ENCODE measurements at regions not wholly inside any gene's neighbourhood (a gene's known extent, or its start where the extent isn't known, plus 50 kb on each side); places are given as distances from the start of the nearest gene placed in this dataset.

- DNase-seq: no peak
Observed at GRCh38 chr4:136855886-136856285, 676.4 kb downstream of the PCDH18 start.

- DNase-seq: no peak
Observed at GRCh38 chr4:136850446-136850845, 681.8 kb downstream of the PCDH18 start.

- no peak for DNase-seq
Observed at GRCh38 chr4:136847881-136848621, 684.2 kb downstream of the PCDH18 start.

GRCh38 chr4:136841526-136841925, 690.8 kb downstream of the PCDH18 start:
- no peak for DNase-seq

DNA sequence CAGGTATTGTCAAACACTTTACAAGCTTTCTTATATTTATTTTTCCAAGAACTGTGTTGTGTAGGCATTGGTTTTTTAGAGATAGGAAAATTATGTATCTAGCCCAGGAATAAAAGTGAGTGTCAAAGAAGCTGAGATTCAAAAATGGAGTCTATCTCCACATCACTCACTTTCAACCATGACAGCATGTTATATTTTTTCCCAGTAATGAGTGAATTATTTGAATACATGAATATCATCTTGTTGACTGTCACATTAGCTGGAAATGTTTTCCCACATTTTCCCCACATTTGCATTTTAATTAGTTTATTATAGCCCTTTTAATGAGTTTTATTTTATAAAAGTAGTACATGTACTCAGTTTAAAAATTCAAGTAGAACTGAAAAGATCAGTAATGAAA, 693.7 kb downstream of the PCDH18 start:
- DNase-seq: no peak

GRCh38 chr4:136831553-136831952, 700.7 kb downstream of the PCDH18 start:
- DNase-seq: no peak

DNA sequence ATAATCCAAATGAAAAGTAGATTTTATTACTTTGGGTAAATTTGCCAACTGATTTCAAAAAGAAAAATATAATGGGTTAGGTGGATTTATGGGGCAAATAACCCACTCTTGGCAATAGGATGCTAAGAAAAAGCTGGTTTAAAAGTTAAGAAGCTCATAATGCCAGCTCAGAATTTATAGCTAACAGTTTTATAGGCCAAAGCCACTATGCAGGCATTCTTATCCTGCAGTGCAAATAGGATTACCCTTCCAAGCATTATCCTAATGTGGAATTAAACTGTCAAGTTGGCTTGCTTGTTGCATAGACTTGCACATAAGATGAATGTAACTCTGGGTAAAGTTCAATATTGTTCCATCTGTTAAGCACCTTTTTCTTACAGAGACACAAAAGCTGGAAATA, 703.0 kb downstream of the PCDH18 start:
- DNase-seq: no peak

- no peak for DNase-seq
Observed at GRCh38 chr4:136823020-136823419, 709.3 kb downstream of the PCDH18 start.

GRCh38 chr4:136818811-136819330, 713.4 kb downstream of the PCDH18 start:
- no peak for DNase-seq

GRCh38 chr4:136812100-136812880, 720.0 kb downstream of the PCDH18 start:
- no peak for DNase-seq

DNA sequence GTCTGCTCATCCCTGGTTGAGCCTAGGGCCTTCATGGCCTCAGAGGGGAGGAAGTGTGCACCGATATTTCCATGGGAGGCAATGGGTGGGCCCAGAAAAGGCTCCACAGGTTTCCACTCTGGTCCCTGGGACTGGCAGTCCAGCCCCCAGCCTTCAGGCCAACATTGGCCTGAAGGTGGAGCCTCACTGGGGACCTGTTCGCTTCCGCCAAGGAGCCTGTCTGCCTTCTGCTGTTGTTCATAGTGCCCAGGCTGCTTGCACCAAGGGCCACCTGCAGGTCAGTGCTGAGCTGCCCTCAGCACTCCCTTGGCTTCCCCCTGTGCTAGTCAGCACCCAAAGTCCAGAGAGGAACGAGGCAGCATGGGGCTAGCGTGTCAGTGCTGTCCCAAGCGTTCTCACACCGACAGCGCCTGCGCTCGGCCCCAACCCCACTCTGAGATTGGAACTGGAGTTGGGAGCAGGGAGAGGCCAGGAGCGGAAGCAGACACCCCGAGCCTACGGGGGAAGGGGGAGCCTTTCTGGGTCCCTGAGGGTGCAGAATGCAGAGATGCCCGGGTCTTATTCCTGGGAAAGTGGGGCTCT, 720.7 kb downstream of the PCDH18 start:
- DNase-seq: no peak

- DNase-seq: no peak
Observed at GRCh38 chr4:136810626-136811025, 721.7 kb downstream of the PCDH18 start.

DNA sequence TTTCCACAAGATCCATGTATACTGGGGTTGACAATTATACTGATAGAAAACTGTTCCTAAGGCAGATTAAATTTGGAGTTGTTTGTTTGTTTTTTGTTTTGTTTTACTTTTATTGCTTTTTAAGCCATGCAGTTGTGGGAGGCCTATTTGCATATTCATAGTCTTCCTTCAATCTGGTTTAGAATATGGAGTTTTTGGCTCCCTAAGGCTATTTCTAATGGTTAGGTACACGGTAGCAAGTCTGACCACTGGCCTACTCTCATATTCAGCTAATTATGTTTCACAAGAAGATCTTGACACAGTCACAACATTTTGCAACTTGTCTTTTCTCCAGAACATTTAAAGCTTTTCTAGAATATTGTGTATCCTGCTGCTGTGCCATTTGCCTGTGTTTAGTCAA, 725.5 kb downstream of the PCDH18 start:
- DNase-seq: no peak

GRCh38 chr4:136805617-136806016, 726.7 kb downstream of the PCDH18 start:
- DNase-seq: no peak

- DNase-seq: no peak
Observed at GRCh38 chr4:136803433-136803832, 728.9 kb downstream of the PCDH18 start.

GRCh38 chr4:136800248-136800647, 732.0 kb downstream of the PCDH18 start:
- no peak for DNase-seq

DNA sequence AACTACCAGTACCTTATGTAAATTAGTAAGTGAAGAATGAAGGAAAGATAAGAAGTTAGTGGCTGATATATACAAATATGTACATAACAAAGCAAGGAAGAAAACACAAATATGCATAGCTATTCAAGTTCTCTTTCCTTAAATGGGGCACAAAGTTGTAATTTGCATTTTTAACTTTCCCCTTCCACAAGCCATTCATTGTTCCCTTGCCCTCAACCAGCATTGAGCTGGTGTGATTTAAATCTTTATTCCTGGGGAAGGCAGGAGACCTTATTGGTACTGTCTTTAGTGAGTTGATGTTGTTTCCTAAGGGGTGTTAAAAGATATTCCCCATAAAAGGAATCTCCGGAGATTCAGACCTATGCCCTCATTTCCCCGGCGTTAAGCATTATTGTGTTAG, 735.3 kb downstream of the PCDH18 start:
- no peak for DNase-seq

DNA sequence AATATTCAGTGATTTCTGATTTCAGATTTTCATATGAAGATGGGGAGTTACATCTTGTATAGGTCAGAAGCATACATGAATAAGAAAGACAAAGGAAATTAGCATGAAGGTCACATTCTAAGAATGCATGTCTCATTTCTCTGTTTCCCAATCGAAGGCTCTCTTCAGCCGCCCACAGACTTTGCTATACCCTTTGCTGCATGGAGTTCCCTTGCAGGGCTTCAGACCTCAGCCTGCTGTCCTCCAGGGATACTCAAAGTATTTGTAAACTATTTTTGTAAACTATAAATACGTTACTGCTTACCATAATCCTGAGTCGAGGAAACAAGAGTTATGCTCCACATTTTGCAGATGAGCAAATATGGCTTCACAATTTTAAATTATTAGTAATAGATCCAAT, 738.4 kb downstream of the PCDH18 start:
- no peak for DNase-seq

DNA sequence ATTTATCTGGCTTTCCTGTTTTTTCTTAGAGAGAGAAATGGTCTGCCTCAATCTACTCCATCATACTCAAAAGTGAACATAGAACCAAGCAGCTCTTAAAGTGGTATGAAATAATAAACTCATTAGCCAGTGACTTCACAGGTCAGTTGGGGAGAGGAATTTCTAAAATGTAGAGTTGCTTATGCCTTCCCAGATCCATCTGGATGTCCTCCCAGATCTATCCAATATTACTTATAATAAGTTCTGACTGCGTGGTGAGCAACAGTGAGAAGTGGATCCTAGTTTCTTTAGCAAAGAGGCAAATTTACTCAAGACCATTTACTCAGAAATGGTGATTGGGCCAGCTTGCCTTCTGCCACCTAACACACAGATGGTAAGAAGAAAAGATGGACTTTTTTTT, 748.0 kb downstream of the PCDH18 start:
- no peak for DNase-seq

DNA sequence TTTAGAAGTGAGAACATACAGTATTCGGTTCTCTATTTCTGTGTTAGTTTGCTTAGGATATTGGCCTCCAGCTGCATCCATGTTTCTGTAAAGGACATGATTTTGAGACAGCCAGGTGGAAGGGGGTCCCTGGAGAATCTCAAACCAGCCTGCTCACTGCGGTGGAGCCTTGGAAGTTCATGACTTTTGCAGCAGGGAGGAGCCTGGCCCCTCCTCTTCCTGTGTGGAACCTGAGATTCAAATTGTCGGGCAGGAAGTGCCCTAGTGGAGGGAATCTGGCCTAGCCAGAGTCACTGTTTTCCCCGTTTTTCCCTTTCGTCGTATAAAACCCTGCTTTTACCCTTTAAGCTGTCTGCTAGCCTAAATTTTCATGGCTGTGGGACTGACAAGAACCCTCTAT, 762.6 kb downstream of the PCDH18 start:
- DNase-seq: no peak

DNA sequence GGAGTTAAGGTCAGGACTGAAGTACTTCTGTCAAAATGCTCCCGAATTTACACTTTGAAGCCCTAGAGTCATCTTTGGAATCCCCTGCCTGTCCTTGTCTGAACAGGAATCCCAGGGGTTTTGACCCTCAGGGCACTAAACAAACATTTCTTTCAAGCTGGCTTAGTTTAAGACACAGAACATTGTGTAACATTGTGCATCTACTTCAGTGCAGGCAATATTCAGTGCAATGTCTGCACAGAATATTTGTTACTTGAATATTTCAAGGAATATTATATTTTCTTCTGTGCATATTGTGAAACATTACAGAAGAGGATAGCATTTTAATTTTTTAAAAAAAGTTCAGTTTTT, 763.4 kb downstream of the PCDH18 start:
- DNase-seq: no peak

DNA sequence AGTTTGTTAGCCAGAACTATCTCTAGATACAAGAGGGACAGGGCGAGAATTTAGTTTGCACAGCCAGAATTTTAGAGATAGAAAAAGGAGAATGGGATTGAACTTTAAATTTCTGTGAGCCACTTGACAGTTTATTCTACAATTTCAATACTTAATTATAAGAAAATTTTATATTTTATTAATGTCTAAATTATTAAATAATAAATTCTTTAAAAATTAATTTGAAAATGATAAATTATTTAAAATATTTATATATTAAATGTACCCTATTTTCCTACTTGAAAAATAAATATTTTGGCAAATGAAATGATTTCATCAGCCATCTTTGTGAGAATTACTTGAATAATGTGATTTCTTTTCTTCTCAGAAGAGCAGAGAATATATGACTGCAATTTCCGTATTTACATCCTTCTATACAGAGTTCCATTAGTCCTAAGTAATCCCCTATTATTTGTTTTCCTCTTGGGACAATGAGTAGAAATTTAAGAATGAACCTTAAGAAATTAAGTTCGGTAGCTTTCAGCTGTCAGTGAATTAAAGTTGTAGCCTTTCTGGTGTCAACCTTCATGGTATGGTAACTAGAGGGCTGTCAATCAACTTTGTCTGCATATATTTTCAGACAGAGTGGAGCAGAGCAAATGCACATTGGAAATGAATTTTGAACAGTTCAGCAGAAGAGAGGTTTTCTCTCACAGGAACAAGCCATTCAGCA, 763.9 kb downstream of the PCDH18 start:
- no peak for DNase-seq

All from anterior cingulate cortex (tissue), 58 donors.